GM06990 (cell line): ENCODE measurements at regions not wholly inside any gene's neighbourhood (a gene's known extent, or its start where the extent isn't known, plus 50 kb on each side); places are given as distances from the start of the nearest gene placed in this dataset.

Experiments used
- DNase-seq: peaks from one replicate; pipeline ENCODE4 v3.0.0-alpha.2; 2011; ENCODE audit not compliant: insufficient read length; ENCODE audit errors: extremely low read depth
- H3K27me3 ChIP-seq: replicated peaks from 2 replicates; pipeline ENCODE4 v1.6.0; 2011; ENCODE audit warnings: low read length; ENCODE audit not compliant: control insufficient read depth, insufficient read depth
- H3K36me3 ChIP-seq: 2 replicates; pipeline ENCODE4 v1.5.1; 2011; ENCODE audit warnings: low read length; ENCODE audit not compliant: control insufficient read depth, insufficient read depth
- H3K4me3 ChIP-seq: replicated peaks from 2 replicates; pipeline ENCODE4 v1.5.1; 2011; ENCODE audit warnings: low read depth, mild to moderate bottlenecking, control low read depth, low read length
- CTCF ChIP-seq: IDR thresholded peaks from 2 replicates; pipeline ENCODE4 v1.5.1; 2011; ENCODE audit warnings: low read length, control low read depth, mild to moderate bottlenecking, inconsistent platforms; ENCODE audit not compliant: insufficient read depth, poor library complexity, severe bottlenecking

GRCh38 chr1:238951809-238952208 lies 434.6 kb upstream of the CHRM3 start:
- Histone ChIP-seq H3K36me3 (no peaks in the 10 kb centered on the region), H3K4me3 (no peak overlapping the region), H3K27me3 (no peaks in the 10 kb centered on the region)
- no peak for TF ChIP-seq CTCF
- DNase-seq = no peak

GRCh38 chr1:238950784-238951183 lies 435.6 kb upstream of the CHRM3 start:
- Histone ChIP-seq H3K4me3 (no peak overlapping the region), H3K36me3 (no peaks in the 10 kb centered on the region), H3K27me3 (no peaks in the 10 kb centered on the region)
- no peak for DNase-seq
- no peak for TF ChIP-seq CTCF

- no peak overlapping the region for H3K4me3 ChIP-seq
- H3K36me3 ChIP-seq = no peaks in the 10 kb centered on the region
- no peak for TF ChIP-seq CTCF
- no peak for DNase-seq
- no peaks in the 10 kb centered on the region for H3K27me3 ChIP-seq
Observed at GRCh38 chr1:238950017-238950416, 436.4 kb upstream of the CHRM3 start.

- TF ChIP-seq CTCF = no peak
- no peak for DNase-seq
- no peak overlapping the region for H3K4me3 ChIP-seq
- H3K36me3 ChIP-seq = no peaks in the 10 kb centered on the region
- H3K27me3 ChIP-seq = no peaks in the 10 kb centered on the region
Observed at GRCh38 chr1:238944028-238944427, 442.3 kb upstream of the CHRM3 start.

- Histone ChIP-seq H3K27me3 (no peaks in the 10 kb centered on the region), H3K36me3 (no peaks in the 10 kb centered on the region), H3K4me3 (no peak overlapping the region)
- DNase-seq = no peak
- TF ChIP-seq CTCF = no peak
Observed at GRCh38 chr1:238927899-238928298, 458.5 kb upstream of the CHRM3 start.

- H3K4me3 ChIP-seq = no peak overlapping the region
- no peaks in the 10 kb centered on the region for H3K36me3 ChIP-seq
- no peak for DNase-seq
- no peaks in the 10 kb centered on the region for H3K27me3 ChIP-seq
- no peak for TF ChIP-seq CTCF
Observed at GRCh38 chr1:238916828-238917227, 469.5 kb upstream of the CHRM3 start.
